GM23248 (cell line): ENCODE measurements at regions not wholly inside any gene's neighbourhood (a gene's known extent, or its start where the extent isn't known, plus 50 kb on each side); places are given as distances from the start of the nearest gene placed in this dataset.
"Not testable (repeated sequence)": the region's sequence is repeated elsewhere in the genome, so short reads cannot be mapped to it uniquely, and the experiment has no call there.

Experiments
- DNase-seq: peaks from one replicate; pipeline ENCODE4 v3.0.0-alpha.2; 2015
- H2AFZ ChIP-seq: fragments of 200-600 bp; sonication (generic); 2 replicates; pipeline ENCODE4 v1.6.1; 2016; ENCODE audit warnings: antibody characterized with exemption
- H3F3A ChIP-seq: fragments of 200-600 bp; sonication (generic); 2 replicates; pipeline ENCODE4 v1.6.1; 2016; ENCODE audit warnings: mild to moderate bottlenecking, antibody characterized with exemption, mixed run types; ENCODE audit not compliant: insufficient read depth
- H3K27ac ChIP-seq: fragments of 200-600 bp; sonication (generic); 2 replicates; pipeline ENCODE4 v1.5.1; 2016; ENCODE audit warnings: mild to moderate bottlenecking
- H3K27me3 ChIP-seq: fragments of 200-600 bp; sonication (generic); replicated peaks from 2 replicates; pipeline ENCODE4 v1.6.1; 2016; ENCODE audit warnings: mild to moderate bottlenecking; ENCODE audit not compliant: insufficient read depth
- H3K36me3 ChIP-seq: fragments of 200-600 bp; sonication (generic); 2 replicates; pipeline ENCODE4 v1.6.1; 2016; ENCODE audit warnings: low read depth, mild to moderate bottlenecking
- H3K4me1 ChIP-seq: fragments of 200-600 bp; sonication (generic); 2 replicates; pipeline ENCODE4 v1.6.1; 2016; ENCODE audit warnings: mild to moderate bottlenecking; ENCODE audit not compliant: insufficient read depth
- H3K4me2 ChIP-seq: fragments of 200-600 bp; sonication (generic); one replicate; pipeline ENCODE4 v1.6.1; 2016; ENCODE audit warnings: mild to moderate bottlenecking; ENCODE audit not compliant: unreplicated experiment
- H3K4me3 ChIP-seq: fragments of 200-600 bp; sonication (generic); 2 replicates; pipeline ENCODE4 v1.5.1; 2016; ENCODE audit warnings: mild to moderate bottlenecking
- H3K79me2 ChIP-seq: fragments of 200-600 bp; sonication (generic); 2 replicates; pipeline ENCODE4 v1.6.1; 2016; ENCODE audit warnings: mild to moderate bottlenecking; ENCODE audit not compliant: insufficient read depth
- H3K9ac ChIP-seq: fragments of 200-600 bp; sonication (generic); 2 replicates; pipeline ENCODE4 v1.6.1; 2016; ENCODE audit warnings: mild to moderate bottlenecking
- H3K9me2 ChIP-seq: fragments of 200-600 bp; sonication (generic); 2 replicates; pipeline ENCODE4 v1.6.1; 2016; ENCODE audit warnings: mixed run types, mild to moderate bottlenecking, moderate library complexity; ENCODE audit not compliant: insufficient read depth
- H3K9me3 ChIP-seq: fragments of 200-600 bp; sonication (generic); one replicate; pipeline ENCODE4 v1.6.1; 2017; ENCODE audit warnings: low read depth
- H4K20me1 ChIP-seq: fragments of 200-600 bp; sonication (generic); 2 replicates; pipeline ENCODE4 v1.6.0; 2016; ENCODE audit not compliant: insufficient read depth
- EZH2 ChIP-seq: fragments of 200-600 bp; sonication (generic); IDR thresholded peaks from 2 replicates; pipeline ENCODE4 v1.6.1; 2018; ENCODE audit warnings: antibody characterized with exemption, mild to moderate bottlenecking; ENCODE audit not compliant: insufficient read depth, poor library complexity, severe bottlenecking
- EZH2phosphoT487 ChIP-seq: fragments of 200-600 bp; sonication (generic); IDR thresholded peaks from 2 replicates; pipeline ENCODE4 v1.6.1; 2018; ENCODE audit warnings: antibody characterized with exemption, moderate library complexity, mild to moderate bottlenecking, low read depth; ENCODE audit not compliant: insufficient read depth
- WGBS, 2 experiments: methylation state at CpG; one replicate each; pipeline ENCODE4 v1.1.6; 2015 to 2017; ENCODE audit warnings: low lambda C conversion rate in 2 of 2, low coverage in 1 of 2; ENCODE audit errors: missing lambda C conversion rate in 2 of 2; 5-methylcytosine and 5-hydroxymethylcytosine counted together
- in situ Hi-C: fragments of 300-500 bp; cut with MboI; formaldehyde crosslinking; loops from 2 replicates; pipeline ENCODE4 v1.15.0; 2020

DNA sequence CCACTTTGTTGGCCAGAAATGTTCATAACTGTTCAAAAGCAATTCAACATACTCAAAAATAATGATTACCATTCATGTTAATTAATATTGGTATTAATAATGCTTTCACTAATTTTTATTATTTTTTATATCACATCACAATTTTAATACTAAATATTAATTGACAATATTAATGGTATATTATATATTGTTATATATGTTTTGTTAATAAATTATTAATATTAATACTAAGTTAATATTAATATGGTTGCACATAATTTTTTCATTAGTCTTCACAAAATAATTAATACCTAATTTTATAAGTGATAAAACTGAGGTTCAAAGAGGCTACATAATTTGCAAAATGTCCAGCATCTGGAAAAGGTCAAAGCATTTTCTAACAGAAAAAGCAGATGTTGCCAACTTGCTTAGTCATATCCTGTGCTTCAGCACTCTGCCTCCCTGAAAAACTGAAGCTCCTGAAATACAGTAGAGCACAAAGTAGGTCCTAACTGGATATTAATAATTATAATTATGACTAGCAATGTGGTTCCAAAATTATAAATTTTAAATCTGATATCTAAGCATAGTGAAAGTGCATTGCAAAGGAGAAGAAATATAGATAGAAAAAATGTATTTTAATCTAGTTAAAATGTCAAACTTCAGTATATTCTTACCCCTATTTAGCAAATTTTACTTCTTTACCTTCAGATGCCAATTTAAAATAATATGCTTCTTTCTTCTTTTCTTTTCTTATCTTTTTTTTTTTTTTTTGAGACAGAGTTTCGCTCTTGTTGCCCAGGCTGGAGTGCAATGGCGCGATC is 123.2 kb upstream of the TNFSF4 start:
- no peaks in the 10 kb centered on the region for H3K27me3 ChIP-seq
- in situ Hi-C loops: no loop called here
- no peak for TF ChIP-seq EZH2phosphoT487
- peaks cover 46% of the 10 kb centered on the region for H3K4me1 ChIP-seq
- H3K9me2 ChIP-seq: no peaks in the 10 kb centered on the region
- no peaks in the 10 kb centered on the region for H3K79me2 ChIP-seq
- no peaks in the 10 kb centered on the region for H3K36me3 ChIP-seq
- WGBS, 2 experiments: 84 to 94% methylated on average over 3 of the region's 3 CpGs
- peak overlapping the region; percentile 42 for H3K27ac ChIP-seq
- H3K9ac ChIP-seq: no peak overlapping the region
- H3K4me3 ChIP-seq: no peak overlapping the region
- no peaks in the 10 kb centered on the region for H3K9me3 ChIP-seq
- no peaks in the 10 kb centered on the region for H4K20me1 ChIP-seq
- no peak overlapping the region for H2AFZ ChIP-seq
- H3K4me2 ChIP-seq: peak overlapping the region; percentile 48
- DNase-seq: peak; percentile 89
- peaks cover 33% of the 10 kb centered on the region for H3F3A ChIP-seq

DNA sequence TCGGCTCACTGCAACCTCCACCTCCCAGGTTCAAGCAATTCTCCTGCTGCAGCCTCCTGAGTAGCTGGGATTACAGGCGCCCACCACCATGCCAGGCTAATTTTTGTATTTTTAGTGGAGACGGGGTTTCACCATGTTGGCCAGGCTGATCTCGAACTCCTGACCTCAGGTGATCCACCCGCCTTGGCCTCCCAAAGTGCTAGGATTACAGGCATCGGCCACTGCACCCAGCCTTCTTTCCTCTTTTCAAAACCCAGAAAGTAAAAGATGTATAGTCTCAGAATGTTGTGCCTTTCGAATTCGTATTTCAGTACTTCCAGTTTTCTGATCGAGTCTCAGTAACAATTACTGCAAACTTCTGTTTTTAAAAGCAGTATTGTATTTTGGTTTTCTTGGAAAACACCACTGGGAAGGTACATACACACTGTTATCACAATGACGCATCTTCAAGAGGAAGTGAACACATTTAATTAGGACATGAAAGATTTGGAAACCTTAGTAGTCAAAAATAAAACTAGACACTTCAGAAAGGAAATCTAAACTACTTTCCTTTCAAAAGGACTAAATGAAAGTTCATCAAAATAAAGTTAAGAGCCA is 123.9 kb upstream of the TNFSF4 start:
- 90 to 92% methylated on average over 10 of the region's 10 CpGs for WGBS, 2 experiments
- H3K4me3 ChIP-seq, H3K9ac ChIP-seq, H3K9me3 ChIP-seq, DNase-seq, H3K36me3 ChIP-seq, H4K20me1 ChIP-seq, H3K79me2 ChIP-seq, in situ Hi-C loops, H3K27me3 ChIP-seq, H3K9me2 ChIP-seq: not testable (repeated sequence)
- H3K4me1 ChIP-seq: peaks cover 46% of the 10 kb centered on the region
- H3K27ac ChIP-seq: peak overlapping the region; percentile 59; the same call in 1 of the 2 replicates
- H3K4me2 ChIP-seq: peak overlapping the region; percentile 25
- peaks cover 33% of the 10 kb centered on the region for H3F3A ChIP-seq
- H2AFZ ChIP-seq: 0 out of 2 replicates have a peak overlapping the region, but pooled peaks have one; percentile 20

DNA sequence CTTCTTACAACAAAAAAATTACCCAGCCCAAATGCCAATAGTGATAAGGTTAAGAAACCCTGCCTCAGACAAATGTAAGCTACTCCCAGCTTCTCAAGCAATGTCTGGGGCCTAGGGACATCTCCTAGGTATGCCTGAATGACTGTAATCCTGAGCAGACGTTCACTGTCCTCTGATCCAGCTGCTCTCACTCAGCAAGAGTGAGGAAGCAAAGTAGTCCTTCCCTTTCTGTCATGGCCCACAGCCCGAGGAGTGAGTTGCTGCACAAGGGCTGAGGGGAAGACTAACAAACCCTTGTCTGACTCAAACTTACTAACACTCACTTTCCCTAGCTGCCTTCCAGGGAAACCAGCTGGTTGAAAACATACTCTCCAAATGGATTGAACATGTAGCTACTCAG is 124.9 kb upstream of the TNFSF4 start:
- Histone ChIP-seq H3K4me1 (peaks cover 46% of the 10 kb centered on the region), H3K4me2 (peak overlapping the region; percentile 25), H3F3A (peaks cover 33% of the 10 kb centered on the region), H4K20me1 (no peaks in the 10 kb centered on the region), H3K9me2 (no peaks in the 10 kb centered on the region), H3K27me3 (no peaks in the 10 kb centered on the region), H2AFZ (no peak overlapping the region), H3K4me3 (no peak overlapping the region), H3K36me3 (no peaks in the 10 kb centered on the region), H3K9me3 (no peaks in the 10 kb centered on the region), H3K9ac (no peak overlapping the region; the same call in 1 of the 2 replicates), H3K79me2 (no peaks in the 10 kb centered on the region), H3K27ac (peak overlapping the region; percentile 59)
- in situ Hi-C loops: no loop called here
- WGBS, 2 experiments: 4 to 5% methylated on average over 2 of the region's 2 CpGs
- TF ChIP-seq EZH2phosphoT487 (no peak), EZH2 (no peak)
- DNase-seq: peak; percentile 92

DNA sequence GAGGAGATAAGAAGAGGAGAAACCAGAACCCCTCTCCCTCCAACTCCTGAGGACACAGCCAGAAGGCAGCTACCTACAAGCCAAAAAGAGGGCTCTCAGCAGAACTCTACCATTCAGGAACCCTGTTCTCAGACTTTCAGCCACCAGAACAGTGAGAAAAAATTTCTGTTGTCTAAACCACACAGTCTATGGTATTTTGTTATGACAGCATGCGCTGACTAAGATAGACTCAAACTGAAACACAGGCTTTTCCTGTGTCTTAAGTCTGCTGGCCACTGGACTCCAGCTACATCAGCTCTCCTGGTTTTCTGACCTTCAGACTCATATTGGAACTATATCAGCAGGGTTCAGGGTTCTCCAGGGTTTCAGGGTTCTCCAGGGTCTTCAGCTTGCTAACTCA is 126.5 kb upstream of the TNFSF4 start:
- Histone ChIP-seq H3K4me3 (no peak overlapping the region), H3K9me3 (no peaks in the 10 kb centered on the region), H3K79me2 (no peaks in the 10 kb centered on the region), H3F3A (peaks cover 33% of the 10 kb centered on the region), H3K36me3 (no peaks in the 10 kb centered on the region), H4K20me1 (no peaks in the 10 kb centered on the region), H3K27ac (no peak overlapping the region), H2AFZ (no peak overlapping the region), H3K27me3 (no peaks in the 10 kb centered on the region), H3K9me2 (no peaks in the 10 kb centered on the region), H3K4me2 (no peak overlapping the region), H3K4me1 (peaks cover 46% of the 10 kb centered on the region), H3K9ac (no peak overlapping the region)
- peak; percentile 63 for DNase-seq
- 87 to 100% methylated on average over 1 of the region's 1 CpG for WGBS, 2 experiments
- in situ Hi-C loops: no loop called here
- TF ChIP-seq EZH2 (no peak), EZH2phosphoT487 (no peak)

DNA sequence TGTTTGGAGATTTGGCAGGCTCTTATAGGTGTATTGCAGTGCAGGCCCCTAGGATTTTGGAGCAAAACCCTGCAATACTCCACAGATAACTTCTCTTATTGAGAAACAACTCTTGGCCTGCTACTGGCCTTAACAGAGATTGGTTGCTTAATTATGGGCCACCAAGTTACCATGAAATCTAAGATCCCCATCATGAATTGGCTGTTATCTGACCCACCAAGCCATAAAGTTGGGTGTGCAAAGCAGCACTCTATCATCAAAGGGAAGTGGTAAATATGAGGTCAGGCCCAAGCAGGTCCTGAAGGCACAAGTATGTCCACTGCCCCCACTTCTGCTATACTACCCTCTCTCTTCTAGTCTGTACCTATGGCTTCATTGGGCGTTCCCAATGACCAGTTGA is 130.0 kb upstream of the TNFSF4 start:
- Histone ChIP-seq H3K4me2 (no peak overlapping the region), H3K9ac (no peak overlapping the region), H3K4me1 (peaks cover 31% of the 10 kb centered on the region), H3K36me3 (no peaks in the 10 kb centered on the region), H4K20me1 (no peaks in the 10 kb centered on the region), H3F3A (peaks cover 22% of the 10 kb centered on the region), H3K9me3 (no peaks in the 10 kb centered on the region), H2AFZ (no peak overlapping the region), H3K79me2 (no peaks in the 10 kb centered on the region), H3K27me3 (no peaks in the 10 kb centered on the region), H3K4me3 (no peak overlapping the region), H3K9me2 (no peaks in the 10 kb centered on the region), H3K27ac (no peak overlapping the region)
- in situ Hi-C loops: no loop called here
- TF ChIP-seq EZH2: no peak
- no peak for TF ChIP-seq EZH2phosphoT487
- 0 to 4% methylated on average over 1 of the region's 1 CpG for WGBS, 2 experiments
- no peak for DNase-seq
